PC-9 (cell line): ENCODE measurements at regions not wholly inside any gene's neighbourhood (a gene's known extent, or its start where the extent isn't known, plus 50 kb on each side); places are given as distances from the start of the nearest gene placed in this dataset.

Experiments
- BruUV-seq: library from RNA; stranded (reverse); fragments of 400-500 nt; replicated peaks from 2 replicates; lab custom pipeline; 2021; lab: Mats Ljungman, UMichigan
- CTCF ChIA-PET: fragments of 300-600 bp; sonication (Branson Sonifier 250); formaldehyde crosslinking; loops from one replicate; lab custom pipeline; 2022; ENCODE audit warnings: antibody characterized with exemption; lab: Charles Lee
- POLR2A ChIA-PET: fragments of 300-600 bp; sonication (Branson Sonifier 250); formaldehyde crosslinking; loops from one replicate; lab custom pipeline; 2022; ENCODE audit warnings: antibody characterized with exemption; ENCODE audit not compliant: unreplicated experiment; lab: Charles Lee
- DNase-seq, 2 experiments: peaks; one replicate each; pipeline versions ENCODE4 v3.0.0 to v3.0.0-alpha.2; 2015 to 2022; ENCODE audit warnings: mixed read lengths in 1 of 2
- H2AFZ ChIP-seq: fragments of 200-600 bp; sonication (generic); 2 replicates; pipeline ENCODE4 v1.8.1; 2017; ENCODE audit warnings: antibody characterized with exemption
- H3F3A ChIP-seq: fragments of 200-600 bp; sonication (generic); 2 replicates; pipeline ENCODE4 v1.8.1; 2017; ENCODE audit warnings: antibody characterized with exemption, mild to moderate bottlenecking, low read depth; ENCODE audit not compliant: insufficient read depth
- H3K27ac ChIP-seq: fragments of 200-600 bp; sonication (generic); 2 replicates; pipeline ENCODE4 v1.6.1; 2016; ENCODE audit warnings: mixed run types
- H3K27me3 ChIP-seq: fragments of 200-600 bp; sonication (generic); 2 replicates; pipeline ENCODE4 v1.6.1; 2016; ENCODE audit warnings: low read depth, mixed run types; ENCODE audit not compliant: insufficient read depth
- H3K36me3 ChIP-seq: fragments of 200-600 bp; sonication (generic); 2 replicates; pipeline ENCODE4 v1.6.1; 2016; ENCODE audit warnings: low read depth, mixed run types
- H3K4me1 ChIP-seq: fragments of 200-600 bp; sonication (generic); replicated peaks from 2 replicates; pipeline ENCODE4 v1.6.1; 2016; ENCODE audit warnings: mixed run types; ENCODE audit not compliant: insufficient read depth
- H3K4me2 ChIP-seq: fragments of 200-600 bp; sonication (generic); 2 replicates; pipeline ENCODE4 v1.6.1; 2017; ENCODE audit warnings: mixed run types
- H3K4me3 ChIP-seq: fragments of 200-600 bp; sonication (generic); 2 replicates; pipeline ENCODE4 v1.6.1; 2016; ENCODE audit warnings: mixed run types
- H3K79me2 ChIP-seq: fragments of 200-600 bp; sonication (generic); 2 replicates; pipeline ENCODE4 v1.6.1; 2017; ENCODE audit warnings: low read depth, mixed run types
- H3K9me2 ChIP-seq: fragments of 200-600 bp; sonication (generic); 2 replicates; pipeline ENCODE4 v1.8.1; 2017; ENCODE audit warnings: mild to moderate bottlenecking; ENCODE audit not compliant: insufficient read depth
- H3K9me3 ChIP-seq: fragments of 200-600 bp; sonication (generic); 2 replicates; pipeline ENCODE4 v1.8.1; 2016; ENCODE audit warnings: low read depth; ENCODE audit not compliant: insufficient read depth
- H4K20me1 ChIP-seq: fragments of 200-600 bp; sonication (generic); 2 replicates; pipeline ENCODE4 v1.8.1; 2017; ENCODE audit not compliant: insufficient read depth
- CTCF ChIP-seq: fragments of 200-600 bp; sonication (generic); conservative IDR thresholded peaks from 2 replicates; pipeline ENCODE4 v1.6.1; 2017; ENCODE audit warnings: mixed run types, antibody characterized with exemption, mild to moderate bottlenecking, moderate library complexity
- EZH2 ChIP-seq: fragments of 200-600 bp; sonication (generic); IDR thresholded peaks from 2 replicates; pipeline ENCODE4 v1.8.0; 2017; ENCODE audit warnings: antibody characterized with exemption, low read depth
- intact Hi-C: fragments of 100-400 bp; cut with micrococcal nuclease; formaldehyde crosslinking; loops from one replicate; pipeline ENCODE4 v1.10.0; 2022; ENCODE audit not compliant: unreplicated experiment

DNA sequence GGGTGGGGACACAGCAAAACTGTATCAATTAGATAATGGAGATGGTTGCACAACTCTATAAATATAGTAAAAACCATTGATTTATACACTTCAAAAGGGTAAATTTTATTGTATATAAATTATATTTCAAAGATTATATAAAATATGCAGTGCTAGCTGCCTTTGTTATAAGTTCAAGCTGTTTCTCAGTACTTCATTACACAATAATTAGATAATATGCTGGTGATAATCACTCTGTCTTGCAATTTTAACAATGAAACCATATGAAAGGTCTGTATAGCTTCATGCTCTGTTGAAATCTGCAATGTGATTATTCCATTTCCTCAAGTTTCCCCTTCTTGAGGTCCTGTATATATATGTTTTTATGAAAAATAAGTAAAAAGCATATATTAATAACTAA, 73.4 kb upstream of the PLS3 start:
- Histone ChIP-seq H3K27ac (no peak overlapping the region), H3K4me3 (no peak overlapping the region), H3K36me3 (no peaks in the 10 kb centered on the region), H3K9me2 (no peaks in the 10 kb centered on the region), H4K20me1 (no peaks in the 10 kb centered on the region), H3F3A (no peaks in the 10 kb centered on the region), H2AFZ (no peak overlapping the region), H3K4me1 (no peaks in the 10 kb centered on the region), H3K27me3 (no peaks in the 10 kb centered on the region), H3K4me2 (no peak overlapping the region), H3K9me3 (no peaks in the 10 kb centered on the region), H3K79me2 (no peaks in the 10 kb centered on the region)
- no peak for TF ChIP-seq CTCF
- no peak for TF ChIP-seq EZH2
- intact Hi-C loops, result no loop called here
- ChIA-PET CTCF (no interaction called here), POLR2A (no interaction called here)
- no peak for DNase-seq
- no TSS peak for BruUV-seq

GRCh38 chrX:115490814-115491213, 70.2 kb upstream of the PLS3 start:
- H3K27me3 ChIP-seq, result no peaks in the 10 kb centered on the region
- H3K4me3 ChIP-seq, result no peak overlapping the region
- no peaks in the 10 kb centered on the region for H3K4me1 ChIP-seq
- DNase-seq, result no peak
- no peak for TF ChIP-seq CTCF
- TF ChIP-seq EZH2, result no peak
- no peaks in the 10 kb centered on the region for H3F3A ChIP-seq
- POLR2A ChIA-PET, result interaction anchor here (0.5 kb wide), 1 partner anchor 179 kb away, joined by 3 read pairs; no protein-coding TSS in a partner anchor
- no peak overlapping the region for H2AFZ ChIP-seq
- no peaks in the 10 kb centered on the region for H3K9me2 ChIP-seq
- no peaks in the 10 kb centered on the region for H3K9me3 ChIP-seq
- intact Hi-C loops, result no loop called here
- no peaks in the 10 kb centered on the region for H3K36me3 ChIP-seq
- BruUV-seq, result no TSS peak
- no peak overlapping the region for H3K4me2 ChIP-seq
- H3K79me2 ChIP-seq, result no peaks in the 10 kb centered on the region
- CTCF ChIA-PET, result no interaction called here
- H3K27ac ChIP-seq, result no peak overlapping the region
- H4K20me1 ChIP-seq, result no peaks in the 10 kb centered on the region

- Histone ChIP-seq H3F3A (no peaks in the 10 kb centered on the region), H2AFZ (no peak overlapping the region), H4K20me1 (no peaks in the 10 kb centered on the region), H3K9me2 (no peaks in the 10 kb centered on the region), H3K27me3 (no peaks in the 10 kb centered on the region), H3K36me3 (no peaks in the 10 kb centered on the region), H3K79me2 (no peaks in the 10 kb centered on the region), H3K4me1 (no peaks in the 10 kb centered on the region), H3K4me3 (no peak overlapping the region), H3K27ac (no peak overlapping the region), H3K9me3 (no peaks in the 10 kb centered on the region), H3K4me2 (no peak overlapping the region)
- DNase-seq, result no peak
- no TSS peak for BruUV-seq
- no peak for TF ChIP-seq EZH2
- TF ChIP-seq CTCF, result no peak
- intact Hi-C loops, result no loop called here
- POLR2A ChIA-PET, result no interaction called here
- CTCF ChIA-PET, result no interaction called here
Observed at GRCh38 chrX:115491766-115492165, 69.2 kb upstream of the PLS3 start.
